GM23338 (cell line): ENCODE measurements at regions not wholly inside any gene's neighbourhood (a gene's known extent, or its start where the extent isn't known, plus 50 kb on each side); places are given as distances from the start of the nearest gene placed in this dataset.

Experiments
- EZH2phosphoT487 ChIP-seq: fragments of 200-600 bp; sonication (generic); IDR thresholded peaks from one replicate; pipeline ENCODE4 v1.8.1; 2018; ENCODE audit warnings: antibody characterized with exemption; ENCODE audit not compliant: unreplicated experiment
- NANOG ChIP-seq: IDR thresholded peaks from 2 replicates; pipeline ENCODE4 v1.6.1; 2016; ENCODE audit warnings: antibody characterized with exemption, borderline replicate concordance
- POLR2AphosphoS5 ChIP-seq: IDR thresholded peaks from 2 replicates; pipeline ENCODE4 v1.6.1; 2016; ENCODE audit warnings: antibody characterized with exemption, low read depth
- TF ChIP-seq, protein P1 (sequence below), 2 experiments: fragments of 200-600 bp in 1 of 2; sonication (generic) in 1 of 2; conservative IDR thresholded peaks; 2 replicates each; pipeline versions ENCODE4 v1.5.1 to v1.6.1; 2016 to 2017; ENCODE audit warnings: antibody characterized with exemption in 2 of 2, low read depth in 2 of 2, mild to moderate bottlenecking in 2 of 2, moderate library complexity in 1 of 2
- TF ChIP-seq, protein P2 (sequence below): IDR thresholded peaks from one replicate; pipeline ENCODE4 v1.6.1; 2018; ENCODE audit warnings: antibody characterized with exemption; ENCODE audit not compliant: unreplicated experiment

DNA sequence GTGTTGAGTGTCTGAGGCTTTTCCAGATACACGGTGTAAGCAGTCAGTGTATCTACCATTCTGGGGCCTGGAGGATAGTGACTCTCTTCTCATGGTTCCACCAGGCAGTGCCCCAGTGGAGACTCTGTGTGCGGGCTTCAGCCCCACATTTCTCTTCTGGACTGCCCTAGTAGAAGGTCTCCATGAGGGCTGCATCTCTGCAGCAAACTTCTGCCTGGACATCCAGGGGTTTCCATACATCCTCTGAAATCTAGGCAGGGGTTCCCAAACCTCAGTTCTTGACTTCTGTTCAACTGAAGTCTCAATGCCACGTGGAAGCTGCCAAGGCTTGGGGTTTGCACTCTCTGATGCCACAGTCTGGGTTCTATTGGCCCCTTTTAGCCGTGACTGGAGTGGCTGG is 256.6 kb upstream of the ITGA1 start:
- TF ChIP-seq, protein P1, sequence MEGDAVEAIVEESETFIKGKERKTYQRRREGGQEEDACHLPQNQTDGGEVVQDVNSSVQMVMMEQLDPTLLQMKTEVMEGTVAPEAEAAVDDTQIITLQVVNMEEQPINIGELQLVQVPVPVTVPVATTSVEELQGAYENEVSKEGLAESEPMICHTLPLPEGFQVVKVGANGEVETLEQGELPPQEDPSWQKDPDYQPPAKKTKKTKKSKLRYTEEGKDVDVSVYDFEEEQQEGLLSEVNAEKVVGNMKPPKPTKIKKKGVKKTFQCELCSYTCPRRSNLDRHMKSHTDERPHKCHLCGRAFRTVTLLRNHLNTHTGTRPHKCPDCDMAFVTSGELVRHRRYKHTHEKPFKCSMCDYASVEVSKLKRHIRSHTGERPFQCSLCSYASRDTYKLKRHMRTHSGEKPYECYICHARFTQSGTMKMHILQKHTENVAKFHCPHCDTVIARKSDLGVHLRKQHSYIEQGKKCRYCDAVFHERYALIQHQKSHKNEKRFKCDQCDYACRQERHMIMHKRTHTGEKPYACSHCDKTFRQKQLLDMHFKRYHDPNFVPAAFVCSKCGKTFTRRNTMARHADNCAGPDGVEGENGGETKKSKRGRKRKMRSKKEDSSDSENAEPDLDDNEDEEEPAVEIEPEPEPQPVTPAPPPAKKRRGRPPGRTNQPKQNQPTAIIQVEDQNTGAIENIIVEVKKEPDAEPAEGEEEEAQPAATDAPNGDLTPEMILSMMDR (conservative IDR thresholded peaks at IDR 0.05; ENCODE audit: low read depth in 2 of 2): no peak
- TF ChIP-seq POLR2AphosphoS5 (no peak), NANOG (no peak), EZH2phosphoT487 (no peak)
- TF ChIP-seq, protein P2, sequence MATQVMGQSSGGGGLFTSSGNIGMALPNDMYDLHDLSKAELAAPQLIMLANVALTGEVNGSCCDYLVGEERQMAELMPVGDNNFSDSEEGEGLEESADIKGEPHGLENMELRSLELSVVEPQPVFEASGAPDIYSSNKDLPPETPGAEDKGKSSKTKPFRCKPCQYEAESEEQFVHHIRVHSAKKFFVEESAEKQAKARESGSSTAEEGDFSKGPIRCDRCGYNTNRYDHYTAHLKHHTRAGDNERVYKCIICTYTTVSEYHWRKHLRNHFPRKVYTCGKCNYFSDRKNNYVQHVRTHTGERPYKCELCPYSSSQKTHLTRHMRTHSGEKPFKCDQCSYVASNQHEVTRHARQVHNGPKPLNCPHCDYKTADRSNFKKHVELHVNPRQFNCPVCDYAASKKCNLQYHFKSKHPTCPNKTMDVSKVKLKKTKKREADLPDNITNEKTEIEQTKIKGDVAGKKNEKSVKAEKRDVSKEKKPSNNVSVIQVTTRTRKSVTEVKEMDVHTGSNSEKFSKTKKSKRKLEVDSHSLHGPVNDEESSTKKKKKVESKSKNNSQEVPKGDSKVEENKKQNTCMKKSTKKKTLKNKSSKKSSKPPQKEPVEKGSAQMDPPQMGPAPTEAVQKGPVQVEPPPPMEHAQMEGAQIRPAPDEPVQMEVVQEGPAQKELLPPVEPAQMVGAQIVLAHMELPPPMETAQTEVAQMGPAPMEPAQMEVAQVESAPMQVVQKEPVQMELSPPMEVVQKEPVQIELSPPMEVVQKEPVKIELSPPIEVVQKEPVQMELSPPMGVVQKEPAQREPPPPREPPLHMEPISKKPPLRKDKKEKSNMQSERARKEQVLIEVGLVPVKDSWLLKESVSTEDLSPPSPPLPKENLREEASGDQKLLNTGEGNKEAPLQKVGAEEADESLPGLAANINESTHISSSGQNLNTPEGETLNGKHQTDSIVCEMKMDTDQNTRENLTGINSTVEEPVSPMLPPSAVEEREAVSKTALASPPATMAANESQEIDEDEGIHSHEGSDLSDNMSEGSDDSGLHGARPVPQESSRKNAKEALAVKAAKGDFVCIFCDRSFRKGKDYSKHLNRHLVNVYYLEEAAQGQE: no peak
